GM12873 (cell line): ENCODE measurements at regions not wholly inside any gene's neighbourhood (a gene's known extent, or its start where the extent isn't known, plus 50 kb on each side); places are given as distances from the start of the nearest gene placed in this dataset.

ENCODE experiments used
- CTCF ChIP-seq: IDR thresholded peaks from 2 replicates; pipeline ENCODE4 v1.5.1; 2012; ENCODE audit warnings: low read depth, mild to moderate bottlenecking, moderate library complexity, low read length, control low read depth; ENCODE audit not compliant: insufficient read depth; ENCODE audit errors: missing control alignments

- no peak for TF ChIP-seq CTCF
These were observed 227.9 kb downstream of the DACT1 start for GRCh38 chr14:58865514-58866281.

- TF ChIP-seq CTCF: no peak
These were observed 228.6 kb downstream of the DACT1 start for GRCh38 chr14:58866391-58866790.

GRCh38 chr14:58870961-58871360 is 233.2 kb downstream of the DACT1 start:
- no peak for TF ChIP-seq CTCF

GRCh38 chr14:58871573-58871972 is 233.8 kb downstream of the DACT1 start:
- TF ChIP-seq CTCF: no peak

- TF ChIP-seq CTCF: no peak
These were observed 234.3 kb downstream of the DACT1 start for GRCh38 chr14:58872061-58872460.

GRCh38 chr14:58873228-58873953 is 235.6 kb downstream of the DACT1 start:
- no peak for TF ChIP-seq CTCF

GRCh38 chr14:58875613-58876012 is 237.9 kb downstream of the DACT1 start:
- no peak for TF ChIP-seq CTCF
